Lower leg skin (tissue), 3 donors: ENCODE measurements at regions not wholly inside any gene's neighbourhood (a gene's known extent, or its start where the extent isn't known, plus 50 kb on each side); places are given as distances from the start of the nearest gene placed in this dataset.

Source experiments
- POLR2A ChIP-seq, 2 donors: fragments of 450-650 bp; IDR thresholded peaks; one replicate each; pipeline ENCODE4 v1.6.1; 2016 to 2017; ENCODE audit warnings: antibody characterized with exemption in 2 of 2, mild to moderate bottlenecking in 1 of 2, moderate library complexity in 1 of 2
- TF ChIP-seq, protein P1 (sequence below), 3 donors: fragments of 450-650 bp; IDR thresholded peaks; one replicate each; pipeline ENCODE4 v1.5.1; 2016; ENCODE audit warnings: antibody characterized with exemption in 3 of 3, mild to moderate bottlenecking in 3 of 3, moderate library complexity in 2 of 3

DNA sequence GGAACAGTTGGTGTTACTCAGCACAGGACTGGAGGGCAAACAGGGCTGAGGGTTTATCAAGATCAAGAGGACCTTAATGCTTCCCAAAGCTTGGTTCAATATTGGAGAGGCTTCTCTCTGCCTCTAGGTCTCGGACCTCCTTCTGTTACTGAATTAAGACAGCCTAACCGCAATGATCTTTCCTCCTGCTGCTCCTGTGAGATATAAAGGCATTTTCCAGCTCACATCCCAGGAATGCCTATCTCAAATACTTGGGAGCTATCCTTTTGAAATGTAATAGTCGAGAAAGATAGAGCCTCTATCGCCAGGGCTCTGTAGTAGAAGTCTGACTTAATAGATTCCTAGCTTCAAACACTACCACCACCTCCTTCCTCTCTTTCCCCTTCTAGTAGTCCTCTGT is 1475.0 kb downstream of the SLITRK1 start:
- TF ChIP-seq, protein P1, sequence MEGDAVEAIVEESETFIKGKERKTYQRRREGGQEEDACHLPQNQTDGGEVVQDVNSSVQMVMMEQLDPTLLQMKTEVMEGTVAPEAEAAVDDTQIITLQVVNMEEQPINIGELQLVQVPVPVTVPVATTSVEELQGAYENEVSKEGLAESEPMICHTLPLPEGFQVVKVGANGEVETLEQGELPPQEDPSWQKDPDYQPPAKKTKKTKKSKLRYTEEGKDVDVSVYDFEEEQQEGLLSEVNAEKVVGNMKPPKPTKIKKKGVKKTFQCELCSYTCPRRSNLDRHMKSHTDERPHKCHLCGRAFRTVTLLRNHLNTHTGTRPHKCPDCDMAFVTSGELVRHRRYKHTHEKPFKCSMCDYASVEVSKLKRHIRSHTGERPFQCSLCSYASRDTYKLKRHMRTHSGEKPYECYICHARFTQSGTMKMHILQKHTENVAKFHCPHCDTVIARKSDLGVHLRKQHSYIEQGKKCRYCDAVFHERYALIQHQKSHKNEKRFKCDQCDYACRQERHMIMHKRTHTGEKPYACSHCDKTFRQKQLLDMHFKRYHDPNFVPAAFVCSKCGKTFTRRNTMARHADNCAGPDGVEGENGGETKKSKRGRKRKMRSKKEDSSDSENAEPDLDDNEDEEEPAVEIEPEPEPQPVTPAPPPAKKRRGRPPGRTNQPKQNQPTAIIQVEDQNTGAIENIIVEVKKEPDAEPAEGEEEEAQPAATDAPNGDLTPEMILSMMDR (IDR thresholded peaks at IDR 0.05), result no peak
- no peak for TF ChIP-seq POLR2A (IDR thresholded peaks at IDR 0.05)
